ENCODE measurements at regions not wholly inside any gene's neighbourhood (a gene's known extent, or its start where the extent isn't known, plus 50 kb on each side); places are given as distances from the start of the nearest gene placed in this dataset.

- DNase-seq (ENCODE audit: extremely low read depth, low read depth): no peak
- no peak for TF ChIP-seq CTCF (IDR thresholded peaks at IDR 0.05; ENCODE audit: low read depth, low read length)
These were observed 2683.1 kb downstream of the ARAP2 start for GRCh38 chr4:33561259-33561658.

GRCh38 chr4:33566649-33567048 is 2677.7 kb downstream of the ARAP2 start:
- no peak for DNase-seq (ENCODE audit: extremely low read depth, low read depth)
- TF ChIP-seq CTCF (IDR thresholded peaks at IDR 0.05; ENCODE audit: low read depth, low read length): no peak

- no peak for DNase-seq (ENCODE audit: extremely low read depth, low read depth)
- TF ChIP-seq CTCF (IDR thresholded peaks at IDR 0.05; ENCODE audit: low read depth, low read length): no peak
These were observed 2666.5 kb downstream of the ARAP2 start for GRCh38 chr4:33577791-33578190.

GRCh38 chr4:33579951-33580350 is 2664.4 kb downstream of the ARAP2 start:
- no peak for TF ChIP-seq CTCF (IDR thresholded peaks at IDR 0.05; ENCODE audit: low read depth, low read length)
- DNase-seq (ENCODE audit: extremely low read depth, low read depth): no peak

GRCh38 chr4:33592701-33593100 is 2651.6 kb downstream of the ARAP2 start:
- DNase-seq (ENCODE audit: extremely low read depth, low read depth): no peak
- TF ChIP-seq CTCF (IDR thresholded peaks at IDR 0.05; ENCODE audit: low read depth, low read length): no peak

- no peak for DNase-seq (ENCODE audit: extremely low read depth, low read depth)
- TF ChIP-seq CTCF (IDR thresholded peaks at IDR 0.05; ENCODE audit: low read depth, low read length): no peak
These were observed 2637.4 kb downstream of the ARAP2 start for GRCh38 chr4:33606951-33607350.

- DNase-seq (ENCODE audit: extremely low read depth, low read depth): no peak
- TF ChIP-seq CTCF (IDR thresholded peaks at IDR 0.05; ENCODE audit: low read depth, low read length): no peak
These were observed 2628.2 kb downstream of the ARAP2 start for GRCh38 chr4:33616121-33616520.
